H9 (cell line): ENCODE measurements at regions not wholly inside any gene's neighbourhood (a gene's known extent, or its start where the extent isn't known, plus 50 kb on each side); places are given as distances from the start of the nearest gene placed in this dataset.
A peak's percentile ranks its signal among the peaks of the same experiment; 100 is the strongest.

Experiments
- DNase-seq: peaks from one replicate; pipeline ENCODE4 v3.0.0-alpha.2; 2017
- H2AFZ ChIP-seq: one replicate; pipeline ENCODE4 v1.6.1; 2013; ENCODE audit warnings: mild to moderate bottlenecking, low read length, control low read depth, moderate library complexity
- H2AK5ac ChIP-seq: 2 replicates; pipeline ENCODE4 v1.6.1; 2013; ENCODE audit warnings: low read length, control low read depth, mixed read lengths; ENCODE audit not compliant: insufficient read length
- H2BK120ac ChIP-seq: one replicate; pipeline ENCODE4 v1.6.1; 2013; ENCODE audit warnings: low read depth, mild to moderate bottlenecking, low read length, control low read depth, inconsistent platforms; ENCODE audit not compliant: poor library complexity, severe bottlenecking
- H2BK12ac ChIP-seq: 2 replicates; pipeline ENCODE4 v1.6.1; 2013; ENCODE audit warnings: low read length, control low read depth, mixed read lengths, low read depth; ENCODE audit not compliant: insufficient read length
- H2BK15ac ChIP-seq: 2 replicates; pipeline ENCODE4 v1.6.1; 2013; ENCODE audit warnings: low read depth, low read length, control low read depth
- H2BK20ac ChIP-seq: one replicate; pipeline ENCODE4 v1.6.1; 2013; ENCODE audit warnings: low read depth, mild to moderate bottlenecking, low read length, control low read depth, inconsistent platforms; ENCODE audit not compliant: poor library complexity, severe bottlenecking
- H2BK5ac ChIP-seq: 2 replicates; pipeline ENCODE4 v1.6.1; 2013; ENCODE audit warnings: low read length, control low read depth, mixed read lengths; ENCODE audit not compliant: insufficient read length
- H3K14ac ChIP-seq: 2 replicates; pipeline ENCODE4 v1.6.1; 2013; ENCODE audit warnings: low read length, control low read depth; ENCODE audit not compliant: insufficient read depth
- H3K18ac ChIP-seq: 2 replicates; pipeline ENCODE4 v1.6.1; 2013; ENCODE audit warnings: low read depth, mild to moderate bottlenecking, mixed read lengths, low read length, control low read depth; ENCODE audit not compliant: insufficient read length
- H3K23ac ChIP-seq: 2 replicates; pipeline ENCODE4 v1.6.1; 2013; ENCODE audit warnings: low read length, control low read depth, mixed read lengths, low read depth; ENCODE audit not compliant: insufficient read length
- H3K23me2 ChIP-seq: 2 replicates; pipeline ENCODE4 v1.6.1; 2013; ENCODE audit warnings: low read depth, mild to moderate bottlenecking, mixed read lengths, low read length, control low read depth; ENCODE audit not compliant: insufficient read length, poor library complexity, severe bottlenecking
- H3K27ac ChIP-seq: 2 replicates; pipeline ENCODE4 v1.5.1; 2013; ENCODE audit warnings: low read length, control low read depth, mixed read lengths, low read depth; ENCODE audit not compliant: insufficient read length
- H3K27me3 ChIP-seq: 2 replicates; pipeline ENCODE4 v1.6.1; 2013; ENCODE audit warnings: low read length, control low read depth, inconsistent platforms; ENCODE audit not compliant: insufficient read depth
- H3K4ac ChIP-seq: 2 replicates; pipeline ENCODE4 v1.6.1; 2013; ENCODE audit warnings: low read depth, mild to moderate bottlenecking, control low read depth, inconsistent platforms, low read length, moderate library complexity
- H3K4me1 ChIP-seq: 2 replicates; pipeline ENCODE4 v1.6.1; 2013; ENCODE audit warnings: low read length, control low read depth, inconsistent platforms; ENCODE audit not compliant: insufficient read depth
- H3K4me2 ChIP-seq: 2 replicates; pipeline ENCODE4 v1.6.1; 2013; ENCODE audit warnings: low read length, control low read depth, mixed read lengths; ENCODE audit not compliant: insufficient read length, insufficient read depth
- H3K56ac ChIP-seq: 2 replicates; pipeline ENCODE4 v1.6.1; 2013; ENCODE audit warnings: low read depth, mild to moderate bottlenecking, mixed read lengths, low read length, control low read depth; ENCODE audit not compliant: insufficient read length
- H3K79me1 ChIP-seq: 2 replicates; pipeline ENCODE4 v1.6.1; 2013; ENCODE audit warnings: low read depth, mild to moderate bottlenecking, moderate library complexity, low read length, control low read depth, inconsistent platforms; ENCODE audit not compliant: insufficient read depth, poor library complexity, severe bottlenecking
- H3K79me2 ChIP-seq: 2 replicates; pipeline ENCODE4 v1.6.1; 2013; ENCODE audit warnings: low read length, control low read depth, inconsistent platforms; ENCODE audit not compliant: insufficient read depth
- H3K9ac ChIP-seq: 2 replicates; pipeline ENCODE4 v1.6.1; 2013; ENCODE audit warnings: low read length, control low read depth, mixed read lengths; ENCODE audit not compliant: insufficient read length; ENCODE audit errors: extremely low read depth
- H3K9me3 ChIP-seq: one replicate; pipeline ENCODE4 v1.6.1; 2013; ENCODE audit warnings: low read depth, low read length, inconsistent platforms; ENCODE audit not compliant: control insufficient read depth
- H3T11ph ChIP-seq: one replicate; pipeline ENCODE4 v1.6.1; 2013; ENCODE audit warnings: mild to moderate bottlenecking, low read length, control low read depth, inconsistent platforms
- H4K20me1 ChIP-seq: one replicate; pipeline ENCODE4 v1.6.1; 2013; ENCODE audit not compliant: control insufficient read depth, insufficient read length, insufficient read depth
- H4K5ac ChIP-seq: 2 replicates; pipeline ENCODE4 v1.6.1; 2013; ENCODE audit warnings: low read depth, mild to moderate bottlenecking, mixed read lengths, low read length, control low read depth; ENCODE audit not compliant: insufficient read length
- H4K8ac ChIP-seq: replicated peaks from 2 replicates; pipeline ENCODE4 v1.6.1; 2013; ENCODE audit warnings: low read length, control low read depth, mixed read lengths, low read depth; ENCODE audit not compliant: insufficient read length
- H4K91ac ChIP-seq: 2 replicates; pipeline ENCODE4 v1.6.1; 2013; ENCODE audit warnings: low read depth, mild to moderate bottlenecking, moderate library complexity, mixed read lengths, low read length, control low read depth; ENCODE audit not compliant: insufficient read length
- H3K27ac Mint-ChIP-seq, 3 experiments: 2 replicates in 2 of 3; 3 replicates in 1 of 3; pipeline ENCODE4 v1.8.0; 2020 to 2021; ENCODE audit warnings: mixed read lengths in 3 of 3, mild to moderate bottlenecking in 1 of 3, moderate library complexity in 1 of 3
- H3K27me3 Mint-ChIP-seq: 2 replicates; pipeline ENCODE4 v1.8.0; 2021; ENCODE audit warnings: low read depth, mild to moderate bottlenecking, moderate library complexity, mixed read lengths
- H3K36me3 Mint-ChIP-seq, 3 experiments: 2 replicates in 2 of 3; 3 replicates in 1 of 3; pipeline ENCODE4 v1.8.0; 2020 to 2021; ENCODE audit warnings: low read depth in 3 of 3, mixed read lengths in 3 of 3; ENCODE audit not compliant: insufficient read depth in 1 of 3
- H3K4me1 Mint-ChIP-seq, 2 experiments: 2 replicates each; pipeline ENCODE4 v1.8.0; 2020; ENCODE audit warnings: mixed read lengths in 2 of 2
- H3K4me3 Mint-ChIP-seq, 2 experiments: 2 replicates in 1 of 2; 3 replicates in 1 of 2; pipeline ENCODE4 v1.8.0; 2020 to 2021; ENCODE audit warnings: mild to moderate bottlenecking in 2 of 2, mixed read lengths in 2 of 2, moderate library complexity in 1 of 2
- H3K9me3 Mint-ChIP-seq, 2 experiments: 2 replicates in 1 of 2; 3 replicates in 1 of 2; pipeline ENCODE4 v1.8.0; 2020; ENCODE audit warnings: mild to moderate bottlenecking in 2 of 2, mixed read lengths in 2 of 2, moderate library complexity in 1 of 2
- WGBS: extraction: QIAGEN DNeasy Blood & Tissue Kit; methylation state at CpG from one replicate; pipeline ENCODE4 v1.1.7; 2013; ENCODE audit warnings: missing lambda C conversion rate, low lambda C conversion rate, mixed read lengths; ENCODE audit not compliant: insufficient read length; ENCODE audit errors: extremely low coverage; 5-methylcytosine and 5-hydroxymethylcytosine counted together
- TF ChIP-seq, protein P1 (sequence below): fragments of 200-600 bp; sonication (generic); conservative IDR thresholded peaks from 3 replicates; pipeline ENCODE4 v1.8.0; 2021; ENCODE audit warnings: antibody characterized with exemption, mild to moderate bottlenecking

DNA sequence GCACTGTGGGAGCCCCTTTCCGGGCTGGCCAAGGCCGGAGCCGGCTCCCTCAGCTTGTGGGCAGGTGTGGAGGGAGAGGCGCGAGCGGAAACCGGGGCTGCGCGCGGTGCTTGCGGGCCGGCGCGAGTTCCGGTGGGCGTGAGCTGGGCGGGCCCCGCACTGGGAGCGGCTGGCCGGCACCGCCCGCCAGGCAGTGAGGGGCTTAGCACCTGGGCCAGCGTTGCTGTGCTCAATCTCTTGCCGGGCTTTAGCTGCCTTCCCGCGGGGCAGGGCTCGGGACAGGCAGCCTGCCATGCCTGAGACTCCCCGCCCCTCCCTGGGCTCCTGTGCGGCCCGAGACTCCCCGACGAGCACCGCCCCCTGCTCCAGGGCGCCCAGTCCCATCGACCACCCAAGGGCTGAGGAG is 405.2 kb upstream of the PRR20A start:
- Histone ChIP-seq H2BK120ac (no peak overlapping the region), H3K4me1 (no peaks in the 10 kb centered on the region), H3K4me2 (no peak overlapping the region), H4K20me1 (no peaks in the 10 kb centered on the region), H2AFZ (no peak overlapping the region), H3T11ph (no peak overlapping the region), H3K27ac (no peak overlapping the region), H3K14ac (no peak overlapping the region), H4K91ac (no peak overlapping the region), H3K23me2 (no peaks in the 10 kb centered on the region), H3K27me3 (no peaks in the 10 kb centered on the region), H3K23ac (no peak overlapping the region), H4K8ac (no peak overlapping the region), H3K18ac (no peak overlapping the region), H3K79me2 (no peaks in the 10 kb centered on the region; the same call in 1 of the 2 replicates), H3K4ac (no peak overlapping the region), H3K9me3 (no peaks in the 10 kb centered on the region), H2BK20ac (no peak overlapping the region), H2BK5ac (no peak overlapping the region), H2BK15ac (no peak overlapping the region), H3K56ac (no peak overlapping the region), H2BK12ac (no peak overlapping the region), H4K5ac (no peak overlapping the region), H3K9ac (no peak overlapping the region), H3K79me1 (no peaks in the 10 kb centered on the region), H2AK5ac (no peak overlapping the region)
- no CpG with 5 or more reads among the region's 35 CpGs for WGBS
- Mint-ChIP-seq H3K27ac (no peak overlapping the region), H3K4me1 (no peaks in the 10 kb centered on the region), H3K36me3 (no peaks in the 10 kb centered on the region; a peak in 2 of 7 replicates), H3K4me3 (no peak overlapping the region), H3K9me3 (no peaks in the 10 kb centered on the region), H3K27me3 (no peaks in the 10 kb centered on the region)
- DNase-seq, result peak; percentile 75
- TF ChIP-seq, protein P1, sequence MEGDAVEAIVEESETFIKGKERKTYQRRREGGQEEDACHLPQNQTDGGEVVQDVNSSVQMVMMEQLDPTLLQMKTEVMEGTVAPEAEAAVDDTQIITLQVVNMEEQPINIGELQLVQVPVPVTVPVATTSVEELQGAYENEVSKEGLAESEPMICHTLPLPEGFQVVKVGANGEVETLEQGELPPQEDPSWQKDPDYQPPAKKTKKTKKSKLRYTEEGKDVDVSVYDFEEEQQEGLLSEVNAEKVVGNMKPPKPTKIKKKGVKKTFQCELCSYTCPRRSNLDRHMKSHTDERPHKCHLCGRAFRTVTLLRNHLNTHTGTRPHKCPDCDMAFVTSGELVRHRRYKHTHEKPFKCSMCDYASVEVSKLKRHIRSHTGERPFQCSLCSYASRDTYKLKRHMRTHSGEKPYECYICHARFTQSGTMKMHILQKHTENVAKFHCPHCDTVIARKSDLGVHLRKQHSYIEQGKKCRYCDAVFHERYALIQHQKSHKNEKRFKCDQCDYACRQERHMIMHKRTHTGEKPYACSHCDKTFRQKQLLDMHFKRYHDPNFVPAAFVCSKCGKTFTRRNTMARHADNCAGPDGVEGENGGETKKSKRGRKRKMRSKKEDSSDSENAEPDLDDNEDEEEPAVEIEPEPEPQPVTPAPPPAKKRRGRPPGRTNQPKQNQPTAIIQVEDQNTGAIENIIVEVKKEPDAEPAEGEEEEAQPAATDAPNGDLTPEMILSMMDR, result no peak
